Ascending aorta (tissue), 2 donors: ENCODE measurements at regions not wholly inside any gene's neighbourhood (a gene's known extent, or its start where the extent isn't known, plus 50 kb on each side); places are given as distances from the start of the nearest gene placed in this dataset.
A peak's percentile ranks its signal among the peaks of the same experiment; 100 is the strongest.

Source experiments
- DNase-seq, 2 donors: peaks; one replicate each; pipeline ENCODE4 v3.0.0-alpha.2; 2019; ENCODE audit warnings: low spot score in 2 of 2
- H3K27ac ChIP-seq, 2 donors: fragments of 200-600 bp; sonication (generic); one replicate each; pipeline ENCODE4 v1.5.1; 2016 to 2017; ENCODE audit warnings: mild to moderate bottlenecking in 1 of 2
- H3K27me3 ChIP-seq: fragments of 200-600 bp; sonication (generic); one replicate; pipeline ENCODE4 v1.5.1; 2017
- H3K36me3 ChIP-seq, 2 donors: fragments of 200-600 bp; sonication (generic); one replicate each; pipeline ENCODE4 v1.5.1; 2016
- H3K4me1 ChIP-seq, 2 donors: fragments of 200-600 bp; sonication (generic); one replicate each; pipeline ENCODE4 v1.5.1; 2016 to 2017; ENCODE audit warnings: mild to moderate bottlenecking in 1 of 2
- H3K4me3 ChIP-seq, 2 donors: fragments of 200-600 bp; sonication (generic); one replicate each; pipeline ENCODE4 v1.5.1; 2016 to 2017; ENCODE audit warnings: mild to moderate bottlenecking in 1 of 2
- H3K9me3 ChIP-seq, 2 donors: fragments of 200-600 bp; sonication (generic); one replicate each; pipeline ENCODE4 v1.5.1; 2016
- CTCF ChIP-seq, 3 experiments: fragments of 200-600 bp in 2 of 3; fragments of 450-650 bp in 1 of 3; sonication (generic) in 2 of 3; IDR thresholded peaks; one replicate each; pipeline ENCODE4 v1.5.1; 2016 to 2019; ENCODE audit warnings: antibody characterized with exemption in 3 of 3, mild to moderate bottlenecking in 1 of 3, moderate library complexity in 1 of 3
- intact Hi-C: fragments of 100-400 bp; cut with DNase I; formaldehyde crosslinking; loops from one replicate; pipeline ENCODE4 v1.15.1; 2023

DNA sequence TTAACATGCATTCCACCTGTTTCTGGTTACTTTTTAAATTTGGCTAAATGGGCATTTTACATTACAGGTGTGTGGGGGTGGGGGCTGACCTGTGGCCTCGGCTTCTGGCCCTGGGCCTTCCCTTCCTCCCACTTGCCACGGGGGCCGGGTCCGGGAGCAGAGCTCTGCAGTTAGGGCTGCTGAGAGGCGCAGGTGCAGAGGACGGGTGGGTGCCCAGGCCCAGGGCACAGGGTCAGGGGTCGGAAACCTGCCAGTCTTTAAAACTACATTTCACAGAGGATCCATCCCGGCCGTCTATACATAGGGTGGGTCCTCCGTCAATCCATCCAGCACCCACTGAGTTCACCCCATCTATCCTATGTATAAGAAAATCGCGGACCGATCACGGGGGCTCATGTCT is 106.5 kb upstream of the INSIG1 start:
- Histone ChIP-seq H3K4me1 (no peaks in the 10 kb centered on the region), H3K4me3 (no peak overlapping the region), H3K36me3 (no peaks in the 10 kb centered on the region), H3K9me3 (peaks cover 4% of the 10 kb centered on the region in 2 donors), H3K27me3 (no peaks in the 10 kb centered on the region), H3K27ac (no peak overlapping the region)
- DNase-seq: peak in 1 of 2 donors; percentile 44
- intact Hi-C loops: loop anchor here (2.0 kb wide), 1 partner anchor 106 kb away; the partner anchor contains the start of gene INSIG1
- no peak for TF ChIP-seq CTCF (IDR thresholded peaks at IDR 0.05)

DNA sequence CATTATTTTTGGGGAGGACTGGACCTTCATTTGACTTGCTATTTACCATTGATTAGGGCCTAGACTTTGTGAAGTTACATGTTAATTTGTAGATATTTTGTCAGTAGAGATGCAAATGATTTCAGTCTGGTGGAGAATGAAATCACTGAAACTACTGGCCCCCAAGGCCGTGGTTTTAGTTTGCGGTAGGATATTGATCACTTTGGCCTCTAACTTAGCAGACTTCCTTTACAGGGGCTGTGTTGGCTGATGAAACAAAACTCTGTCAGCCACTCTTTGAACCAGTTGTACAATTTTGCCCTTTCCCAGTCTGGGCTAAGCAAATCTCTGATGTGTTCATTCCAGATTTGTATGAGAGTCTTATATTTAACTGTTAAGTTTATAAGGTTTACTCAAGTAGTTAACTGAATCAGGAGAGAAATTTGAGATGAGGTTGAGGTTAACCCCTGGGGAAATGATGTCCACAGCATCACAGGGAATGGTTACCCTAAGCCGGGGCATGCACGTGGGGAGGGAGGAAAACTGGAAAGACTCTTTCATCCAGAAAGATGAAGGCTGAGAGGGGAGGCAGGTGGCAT is 105.7 kb upstream of the INSIG1 start:
- intact Hi-C loops: loop anchor here (2.0 kb wide), 1 partner anchor 105 kb away; the partner anchor contains the start of gene INSIG1
- Histone ChIP-seq H3K4me3 (no peak overlapping the region), H3K9me3 (peaks cover 6 to 10% of the 10 kb centered on the region in 2 donors), H3K36me3 (no peaks in the 10 kb centered on the region), H3K27ac (no peak overlapping the region), H3K4me1 (no peaks in the 10 kb centered on the region), H3K27me3 (no peaks in the 10 kb centered on the region)
- no peak for DNase-seq
- no peak for TF ChIP-seq CTCF (IDR thresholded peaks at IDR 0.05)

DNA sequence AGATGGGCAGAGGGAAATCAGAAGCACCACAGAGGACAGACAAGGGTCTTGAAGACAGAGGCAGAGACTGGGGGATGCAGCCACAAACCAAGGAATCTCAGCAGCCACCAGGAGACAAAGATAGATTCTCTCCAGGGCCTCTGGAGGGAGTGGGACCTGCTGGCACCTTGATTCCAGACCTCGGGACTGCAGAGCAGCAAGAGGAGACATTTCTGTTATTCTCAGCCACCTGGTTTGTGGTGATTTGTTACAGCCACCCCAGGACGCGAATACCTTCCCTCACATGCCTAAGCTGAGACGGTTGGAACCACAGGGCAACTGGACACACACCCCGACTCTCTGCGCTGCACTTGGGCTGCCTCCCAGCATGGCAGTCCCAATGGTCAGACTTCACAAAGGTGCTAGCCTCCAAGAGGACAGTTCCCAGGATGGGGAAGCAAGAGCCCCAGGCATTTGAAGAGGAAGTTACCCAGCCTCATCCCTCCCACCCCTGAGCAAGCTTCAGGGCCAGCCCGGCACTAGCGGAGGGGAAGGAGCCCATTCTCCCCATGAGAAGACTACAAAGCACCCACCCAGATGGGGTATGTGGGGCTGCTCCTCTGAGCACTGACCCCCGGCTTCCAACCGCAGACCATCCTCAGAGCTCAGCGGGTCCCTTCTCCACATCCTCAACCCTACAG is 104.6 kb upstream of the INSIG1 start:
- no peaks in the 10 kb centered on the region for H3K36me3 ChIP-seq
- H3K4me1 ChIP-seq: no peaks in the 10 kb centered on the region
- H3K9me3 ChIP-seq: peaks cover 6 to 10% of the 10 kb centered on the region in 2 donors
- no peak for TF ChIP-seq CTCF (IDR thresholded peaks at IDR 0.05)
- H3K4me3 ChIP-seq: no peak overlapping the region
- peak in 1 of 2 donors; percentile 38 for DNase-seq
- no peak overlapping the region for H3K27ac ChIP-seq
- H3K27me3 ChIP-seq: no peaks in the 10 kb centered on the region
- intact Hi-C loops: no loop called here

GRCh38 chr7:155193716-155194115 is 104.0 kb upstream of the INSIG1 start:
- no peaks in the 10 kb centered on the region for H3K27me3 ChIP-seq
- intact Hi-C loops: no loop called here
- no peaks in the 10 kb centered on the region for H3K36me3 ChIP-seq
- no peak for TF ChIP-seq CTCF (IDR thresholded peaks at IDR 0.05)
- no peak overlapping the region for H3K27ac ChIP-seq
- H3K4me1 ChIP-seq: no peaks in the 10 kb centered on the region
- DNase-seq: peak in 1 of 2 donors; percentile 13
- no peak overlapping the region for H3K4me3 ChIP-seq
- peaks cover 6 to 10% of the 10 kb centered on the region in 2 donors for H3K9me3 ChIP-seq

DNA sequence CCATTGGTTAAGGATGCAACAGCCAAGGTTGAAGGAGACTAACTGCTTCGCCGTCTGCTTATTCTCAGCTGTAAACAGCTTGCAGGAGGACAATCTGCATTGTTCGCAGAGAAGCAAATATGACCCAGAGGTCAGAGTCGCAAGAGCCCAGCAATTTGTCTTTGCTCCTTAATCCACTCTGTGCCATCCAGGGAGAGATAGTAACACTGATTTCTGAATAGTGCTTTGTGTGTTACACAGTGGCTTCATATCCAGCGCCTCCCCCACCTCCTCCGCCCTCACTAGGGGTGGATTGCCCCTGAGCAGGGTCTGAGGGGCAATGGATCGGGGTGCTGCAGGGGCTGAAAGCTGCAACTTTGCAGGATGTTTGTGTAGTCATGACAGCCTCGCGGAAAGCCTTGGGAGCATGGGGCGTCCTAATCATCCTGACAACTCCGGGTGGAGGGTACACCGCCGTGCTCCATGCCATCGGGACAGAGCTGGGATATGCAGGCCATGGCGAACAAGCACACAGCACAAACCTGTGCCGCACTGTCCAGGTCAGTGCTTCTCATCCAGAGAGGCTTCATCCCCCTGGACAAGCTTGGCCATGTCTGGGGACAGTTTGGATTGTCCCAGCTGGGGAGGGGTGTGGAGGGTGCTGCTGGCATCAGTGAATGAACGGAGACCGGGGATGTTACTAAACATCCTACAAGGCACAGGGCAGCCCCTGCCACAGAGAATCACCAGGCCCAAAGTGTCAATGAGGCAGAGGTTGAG is 103.1 kb upstream of the INSIG1 start:
- H3K4me1 ChIP-seq: no peaks in the 10 kb centered on the region
- H3K9me3 ChIP-seq: peaks cover 6 to 10% of the 10 kb centered on the region in 2 donors
- H3K4me3 ChIP-seq: no peak overlapping the region
- peak in 1 of 2 donors; percentile 34 for DNase-seq
- no peaks in the 10 kb centered on the region for H3K27me3 ChIP-seq
- no peaks in the 10 kb centered on the region for H3K36me3 ChIP-seq
- H3K27ac ChIP-seq: no peak overlapping the region
- TF ChIP-seq CTCF (IDR thresholded peaks at IDR 0.05): no peak
- intact Hi-C loops: no loop called here
